HG02571 (cell line): ENCODE measurements at regions not wholly inside any gene's neighbourhood (a gene's known extent, or its start where the extent isn't known, plus 50 kb on each side); places are given as distances from the start of the nearest gene placed in this dataset.
"Not testable (repeated sequence)": the region's sequence is repeated elsewhere in the genome, so short reads cannot be mapped to it uniquely, and the experiment has no call there.

Experiments
- ATAC-seq: cut with Tn5 transposase; IDR thresholded peaks from one replicate; pipeline ENCODE4 v1.9.1; 2021; ENCODE audit warnings: mild to moderate bottlenecking, moderate library complexity; ENCODE audit not compliant: unreplicated experiment

DNA sequence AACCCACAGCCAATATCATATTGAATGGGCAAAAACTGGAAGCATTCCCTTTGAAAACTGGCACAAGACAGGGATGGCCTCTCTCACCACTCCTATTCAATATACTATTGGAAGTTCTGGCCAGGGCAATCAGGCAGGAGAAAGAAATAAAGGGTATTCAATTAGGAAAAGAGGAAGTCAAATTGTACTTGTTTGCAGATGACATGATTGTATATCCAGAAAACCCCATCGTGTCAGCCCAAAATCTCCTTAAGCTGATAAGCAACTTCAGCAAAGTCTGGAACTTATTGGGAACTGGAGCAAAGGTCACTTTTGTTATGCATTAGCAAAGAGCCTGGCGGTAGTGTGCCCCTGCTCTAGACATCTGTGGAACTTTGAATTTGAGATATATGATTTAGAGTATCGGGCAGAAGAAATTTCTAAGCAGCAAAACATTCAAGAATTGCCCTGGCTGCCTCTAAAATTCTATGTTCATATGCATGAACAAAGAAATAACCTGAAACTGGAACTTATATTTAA, 53.4 kb upstream of the PSMA1 start:
- not testable (repeated sequence) for ATAC-seq

DNA sequence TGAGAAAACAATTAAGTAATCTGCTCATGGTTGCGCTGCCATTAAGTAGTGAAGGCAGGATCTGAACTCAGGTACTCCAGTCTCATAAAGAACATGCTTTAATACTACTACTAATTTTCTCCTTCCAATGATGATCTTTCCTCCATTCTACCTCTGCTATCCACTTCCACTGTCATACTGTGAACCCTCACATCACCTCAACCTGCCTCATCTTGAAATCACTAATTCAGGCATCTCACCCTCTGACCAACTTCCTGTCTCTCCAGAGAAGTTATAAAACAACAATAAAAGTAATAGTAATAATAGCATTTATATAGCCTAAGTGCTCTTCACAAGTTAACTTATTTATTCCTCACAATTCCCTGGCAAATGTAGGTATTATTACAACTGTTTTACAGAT, 57.1 kb upstream of the PSMA1 start:
- ATAC-seq: no peak

DNA sequence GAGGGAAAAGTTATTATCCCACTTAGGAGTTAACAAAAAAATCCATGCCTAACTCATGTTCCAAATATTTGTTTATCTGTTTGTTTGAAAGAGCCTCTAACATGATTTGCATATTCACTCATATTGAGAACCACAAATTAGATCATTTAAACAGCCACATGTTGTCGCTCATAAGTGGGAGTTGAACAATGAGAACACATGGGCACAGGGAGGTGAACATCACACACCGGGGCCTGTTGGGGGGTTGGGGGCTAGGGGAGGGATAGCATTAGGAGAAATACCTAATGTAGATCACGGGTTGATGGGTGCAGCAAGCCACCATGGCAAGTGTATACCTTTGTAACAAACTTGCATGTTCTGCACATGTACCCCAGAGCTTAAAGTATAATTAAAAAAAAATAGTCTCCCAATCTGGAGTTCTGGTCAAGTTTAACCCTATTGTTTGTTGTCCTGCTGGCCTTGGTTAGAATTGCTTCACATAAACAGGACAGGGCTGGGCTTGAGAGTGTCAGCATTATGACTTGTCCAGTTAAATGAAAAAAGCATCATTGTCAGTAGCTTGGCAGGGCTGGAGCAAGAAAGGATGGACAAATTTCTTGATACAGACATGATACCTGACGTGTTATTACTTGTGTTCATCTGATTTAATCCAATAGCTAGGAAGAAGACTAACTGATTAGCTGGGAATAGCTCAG, 57.8 kb upstream of the PSMA1 start:
- no peak for ATAC-seq

DNA sequence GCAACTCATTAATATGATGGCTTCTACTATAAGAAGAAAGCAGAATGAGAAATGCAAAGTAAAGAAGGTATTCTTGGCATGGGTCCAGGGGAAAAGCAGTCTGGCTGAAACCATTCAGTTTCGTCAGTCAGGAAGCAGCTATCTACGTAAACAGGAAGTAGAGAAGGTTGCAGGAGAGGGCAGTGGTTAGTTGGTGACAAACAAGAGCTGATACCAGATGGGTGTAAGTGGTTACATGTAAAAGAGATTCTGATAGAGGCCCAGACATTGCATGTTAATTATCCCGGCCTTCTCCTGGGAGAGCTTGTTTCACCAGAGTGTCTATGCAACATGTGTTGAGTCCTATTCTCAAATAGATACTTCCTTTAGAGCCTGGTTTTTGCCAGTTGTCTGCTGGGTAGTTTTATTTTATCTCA, 58.4 kb upstream of the PSMA1 start:
- ATAC-seq: peak; percentile 98

DNA sequence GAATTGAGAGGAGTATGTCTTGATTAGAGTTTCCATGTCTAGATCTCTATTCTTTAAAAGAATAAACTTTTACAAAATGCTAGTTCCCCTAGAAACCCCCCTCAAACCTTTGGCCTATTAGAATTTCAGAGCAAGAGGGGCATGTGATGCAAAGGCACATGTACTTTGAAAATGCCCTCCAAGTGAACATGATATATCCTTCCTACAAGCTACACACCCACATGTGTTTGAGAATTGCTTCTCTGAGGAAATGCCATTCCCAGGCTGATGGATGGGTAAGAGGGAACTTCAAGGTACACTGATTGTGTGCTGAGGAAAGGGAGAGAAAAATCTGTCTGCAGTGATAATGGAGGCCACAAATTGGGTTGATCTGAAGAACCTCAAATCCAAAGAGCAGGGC, 59.5 kb upstream of the PSMA1 start:
- ATAC-seq: no peak

DNA sequence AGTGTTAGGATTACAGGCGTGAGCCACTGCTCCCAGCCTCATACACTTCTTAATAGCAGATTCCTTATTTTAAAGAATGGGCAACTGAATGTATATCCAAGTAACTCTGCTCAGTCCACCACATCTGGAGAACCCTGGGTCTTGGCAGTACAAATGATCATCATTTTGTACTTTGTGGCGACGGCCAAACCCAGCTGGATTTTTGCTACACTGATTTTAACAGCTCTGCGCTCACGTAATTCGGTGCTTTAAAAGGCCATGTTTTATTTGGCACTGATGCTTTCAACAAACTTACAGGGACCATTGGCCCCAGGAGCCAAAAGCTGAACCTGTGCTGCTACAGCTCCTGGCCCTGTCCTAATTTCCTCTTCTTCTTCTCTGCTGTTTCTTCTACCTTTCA, 60.8 kb upstream of the PDE3B start:
- no peak for ATAC-seq

DNA sequence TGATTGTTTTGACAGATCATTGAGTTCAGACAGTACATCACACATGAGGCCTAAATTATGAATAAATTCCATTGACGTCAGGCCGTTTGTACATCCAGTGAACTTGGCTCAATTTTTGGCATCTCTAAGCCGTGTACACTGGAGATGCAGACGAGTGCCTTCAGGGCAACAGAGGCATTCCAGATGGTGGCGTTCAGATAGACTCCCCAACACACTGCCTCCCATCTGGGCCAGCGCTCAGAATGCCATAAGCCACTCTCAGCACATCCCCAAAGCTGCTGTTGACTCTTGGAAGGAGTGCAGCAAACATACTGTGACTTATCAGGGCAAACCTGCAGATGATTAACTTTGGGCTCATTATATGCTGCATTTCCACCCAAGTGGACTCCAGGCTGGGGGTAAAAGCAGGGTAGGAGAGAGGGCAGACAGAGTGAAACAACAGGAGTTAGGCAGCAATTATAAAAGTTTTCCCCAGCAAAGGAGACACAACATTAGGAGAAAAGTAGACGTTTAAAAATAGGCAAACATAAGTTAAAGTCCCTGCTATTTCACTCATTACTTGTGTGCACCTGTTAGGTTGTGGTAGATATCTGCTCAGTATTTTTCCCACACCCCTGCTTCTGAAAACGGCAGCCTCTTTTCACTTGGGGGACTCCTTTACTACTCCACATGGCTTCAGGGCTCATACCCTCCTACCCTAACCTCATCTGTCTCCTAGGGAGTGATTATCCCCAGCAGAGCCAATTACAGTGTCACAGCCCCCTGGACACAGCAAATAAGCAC, 60.2 kb upstream of the PDE3B start:
- ATAC-seq: no peak

DNA sequence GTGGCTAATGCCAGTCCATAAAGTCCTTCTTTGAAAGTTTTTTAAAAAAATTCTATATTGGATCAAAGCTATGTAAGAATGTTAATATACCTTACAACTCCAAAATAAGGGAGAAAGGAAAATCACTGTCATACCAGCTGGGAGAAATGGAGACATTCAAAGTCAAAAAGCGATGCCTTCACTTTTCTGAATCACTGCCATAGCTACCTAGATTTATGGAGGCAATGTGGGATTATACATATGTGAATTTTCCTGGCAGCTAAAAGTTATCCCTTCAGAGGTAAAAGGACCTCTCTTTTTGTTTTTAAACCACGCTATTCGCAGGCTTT, 59.6 kb upstream of the PDE3B start:
- ATAC-seq: no peak

DNA sequence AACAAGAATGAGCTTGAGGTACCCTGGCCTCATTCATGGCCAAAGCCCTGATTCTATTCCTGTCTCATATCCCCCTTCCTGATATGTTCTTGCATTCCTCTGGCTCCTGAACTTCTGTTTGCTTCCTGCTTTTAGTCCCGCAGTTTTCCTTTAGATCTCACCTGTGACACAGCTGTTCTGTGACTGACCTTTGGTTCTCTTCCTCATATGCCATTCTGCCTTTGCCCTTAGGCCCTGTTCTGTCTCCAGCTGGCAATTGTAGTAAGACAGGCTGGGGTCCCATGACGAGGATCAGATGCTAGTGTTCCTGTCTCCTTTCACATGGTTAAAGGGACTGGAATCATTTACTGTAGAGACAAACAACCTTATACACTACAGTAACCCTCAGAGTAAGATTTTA, 59.0 kb upstream of the PDE3B start:
- no peak for ATAC-seq

DNA sequence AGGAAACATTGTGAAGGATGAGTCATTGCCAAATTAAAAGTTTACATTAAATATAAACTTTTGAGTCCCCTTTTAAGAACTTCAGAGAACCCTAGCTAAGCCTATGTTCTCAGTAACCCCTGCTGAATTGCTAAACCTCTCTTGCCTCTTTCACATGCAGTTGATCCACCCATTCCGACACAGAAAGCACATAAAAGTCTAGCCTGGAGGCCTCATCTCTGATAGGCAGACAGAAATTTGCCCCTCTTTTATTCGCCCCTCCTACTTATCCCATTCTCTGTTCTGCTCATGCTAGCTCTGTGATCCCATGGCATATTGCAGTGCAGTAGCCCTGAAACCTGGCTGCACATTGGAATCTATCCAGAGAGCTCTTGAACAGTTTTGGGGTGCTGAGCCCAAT, 58.2 kb upstream of the PDE3B start:
- ATAC-seq: no peak

DNA sequence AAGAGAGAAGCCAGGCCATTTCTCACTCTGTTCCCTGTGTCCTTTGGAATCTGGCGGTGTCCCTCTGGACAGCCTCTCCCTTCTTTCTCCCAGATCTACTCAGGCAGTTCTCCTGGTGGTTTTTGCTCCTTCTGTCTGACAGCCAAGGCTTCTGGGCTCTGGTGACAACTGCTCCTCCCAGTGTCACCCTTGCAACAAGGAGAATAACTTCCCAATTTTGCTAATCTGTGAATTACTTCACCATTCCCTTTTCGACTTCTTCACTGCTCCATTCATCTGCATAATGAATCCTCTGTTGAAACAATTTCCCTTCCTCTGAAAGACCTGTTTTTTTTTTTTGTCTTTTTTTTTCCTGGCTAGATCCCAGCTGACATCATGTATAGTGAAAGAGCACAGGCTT, 56.3 kb upstream of the PDE3B start:
- no peak for ATAC-seq

DNA sequence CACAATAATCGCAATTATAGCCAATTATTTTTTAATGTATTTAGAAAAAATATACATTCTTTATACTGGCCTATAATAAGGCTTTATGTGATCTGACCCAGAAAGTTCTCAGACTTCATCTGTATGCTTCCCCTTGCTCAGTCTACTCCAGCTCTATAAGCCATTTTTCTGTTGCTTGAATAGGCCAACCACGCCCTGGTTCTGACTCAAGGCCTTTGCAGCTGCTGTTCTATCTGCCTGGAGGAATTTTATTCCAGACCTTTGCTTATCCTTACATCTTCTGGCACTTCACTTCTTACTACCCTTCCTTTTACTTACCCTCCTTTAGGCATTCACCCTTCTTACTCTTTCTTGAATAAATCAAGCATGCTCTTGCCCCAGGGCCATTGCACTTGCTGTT, 54.9 kb upstream of the PDE3B start:
- no peak for ATAC-seq

DNA sequence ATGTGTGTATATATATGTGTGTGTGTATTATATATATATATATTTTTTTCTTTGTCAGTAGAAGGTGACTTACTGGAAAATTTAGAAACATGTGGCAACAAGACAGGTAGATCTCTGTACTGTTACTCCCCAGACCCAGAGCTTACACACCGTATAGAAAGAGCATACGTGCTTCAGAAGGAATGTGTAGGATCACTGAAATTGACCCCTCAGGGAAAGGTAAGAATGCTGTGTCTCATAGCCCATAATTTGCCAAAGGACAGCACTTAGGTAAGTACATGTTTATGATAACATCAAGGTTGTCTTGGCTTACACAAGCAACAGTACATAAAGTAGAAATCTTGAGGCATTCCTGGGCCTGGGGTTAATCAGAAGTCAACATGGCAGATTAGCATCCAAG, 54.2 kb upstream of the PDE3B start:
- ATAC-seq: no peak

DNA sequence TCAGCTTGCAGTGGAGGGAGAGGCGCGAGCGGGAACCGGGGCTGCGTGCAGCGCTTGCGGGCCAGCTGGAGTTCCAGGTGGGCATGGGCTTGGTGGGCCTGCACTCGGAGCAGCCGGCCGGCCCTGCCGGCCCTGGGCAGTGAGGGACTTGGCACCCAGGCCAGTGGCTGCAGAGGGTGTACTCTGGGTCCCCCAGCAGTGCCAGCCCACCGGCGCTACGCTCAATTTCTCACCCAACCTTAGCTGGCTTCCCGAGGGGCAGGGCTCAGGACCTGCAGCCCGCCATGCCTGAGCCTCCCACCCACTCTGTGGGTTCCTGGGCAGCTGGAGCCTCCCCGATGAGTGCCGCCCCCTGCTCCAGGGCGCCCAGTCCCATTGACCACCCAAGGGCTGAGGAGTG, 52.6 kb upstream of the PDE3B start:
- ATAC-seq: not testable (repeated sequence)

DNA sequence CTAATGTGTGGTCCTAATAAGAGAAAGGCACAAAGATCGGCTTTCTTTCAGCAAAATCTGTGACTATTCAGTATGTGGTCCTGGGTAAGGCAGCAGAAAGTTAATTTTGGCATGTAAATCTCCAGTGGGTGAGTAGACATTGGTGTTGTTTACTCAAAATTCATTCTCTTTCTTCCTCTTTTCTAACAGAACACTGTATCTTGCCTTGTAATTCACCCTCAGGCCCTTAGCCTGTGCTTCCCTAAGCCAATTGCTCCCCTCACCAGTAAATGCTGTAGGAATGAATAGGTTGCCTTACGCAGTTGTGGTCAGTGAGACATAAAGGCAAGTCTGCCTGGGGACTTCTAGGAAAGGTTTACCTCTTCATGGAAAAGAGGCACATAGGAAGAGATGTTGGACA, 49.9 kb upstream of the PDE3B start:
- no peak for ATAC-seq
